ENCODE measurements at regions not wholly inside any gene's neighbourhood (a gene's known extent, or its start where the extent isn't known, plus 50 kb on each side); places are given as distances from the start of the nearest gene placed in this dataset.

- in situ Hi-C loops (cut with HindIII; ENCODE audit: low pct_unique_long_range_greater_than_20kb, low sequenced_read_pairs) (no loop called here), intact Hi-C loops (cut with micrococcal nuclease; ENCODE audit: unreplicated experiment) (no loop called here)
- no TSS peak for BruUV-seq (replicated peaks)
- DNase-seq (ENCODE audit: low read depth, low spot score) = no peak
- TF ChIP-seq REST (IDR thresholded peaks at IDR 0.05; ENCODE audit: insufficient read depth in 1 of 2, low read depth in 2 of 2, low read length in 1 of 2) (no peak), TCF7L2 (IDR thresholded peaks at IDR 0.05; ENCODE audit: low read depth, low read length) (no peak), CTCF (IDR thresholded peaks at IDR 0.05) (no peak), SIN3A (IDR thresholded peaks at IDR 0.05; ENCODE audit: borderline replicate concordance, insufficient read depth, low read depth, low read length) (no peak), POLR2AphosphoS5 (IDR thresholded peaks at IDR 0.05; ENCODE audit: low read depth, low read length) (no peak)
- ChIA-PET CTCF (no interaction called here), POLR2A (no interaction called here)
- ATAC-seq = no peak
- Histone ChIP-seq H3K27me3 (ENCODE audit: control insufficient read depth, insufficient read depth, low read length) (no peaks in the 10 kb centered on the region), H3K9me3 (ENCODE audit: control insufficient read depth, insufficient read depth, low read depth, low read length) (no peaks in the 10 kb centered on the region), H3K27ac (ENCODE audit: low read length) (no peak overlapping the region), H3K36me3 (ENCODE audit: control insufficient read depth, insufficient read depth, low read length) (no peaks in the 10 kb centered on the region; the same call in 1 of the 2 replicates), H3K4me3 (ENCODE audit: low read depth in 2 of 2, low read length in 2 of 2) (no peak overlapping the region), H3K4me1 (ENCODE audit: control insufficient read depth, insufficient read depth, low read length) (peaks cover 4% of the 10 kb centered on the region; the same call in 1 of the 2 replicates)
Observed at GRCh38 chr18:34981487-34981886, 59.7 kb upstream of the MAPRE2 start.

GRCh38 chr18:34985963-34986362 is 55.2 kb upstream of the MAPRE2 start:
- no peak overlapping the region for H3K27ac ChIP-seq (ENCODE audit: low read length)
- intact Hi-C loops (cut with micrococcal nuclease; ENCODE audit: unreplicated experiment) = no loop called here
- H3K4me3 ChIP-seq (ENCODE audit: low read depth in 2 of 2, low read length in 2 of 2) = no peak overlapping the region
- TF ChIP-seq REST (IDR thresholded peaks at IDR 0.05; ENCODE audit: insufficient read depth in 1 of 2, low read depth in 2 of 2, low read length in 1 of 2) (no peak), SIN3A (IDR thresholded peaks at IDR 0.05; ENCODE audit: borderline replicate concordance, insufficient read depth, low read depth, low read length) (no peak), CTCF (IDR thresholded peaks at IDR 0.05) (no peak), TCF7L2 (IDR thresholded peaks at IDR 0.05; ENCODE audit: low read depth, low read length) (no peak), POLR2AphosphoS5 (IDR thresholded peaks at IDR 0.05; ENCODE audit: low read depth, low read length) (no peak)
- no TSS peak for BruUV-seq (replicated peaks)
- ChIA-PET CTCF (no interaction called here), POLR2A (no interaction called here)
- H3K9me3 ChIP-seq (ENCODE audit: control insufficient read depth, insufficient read depth, low read depth, low read length) = no peaks in the 10 kb centered on the region
- H3K27me3 ChIP-seq (ENCODE audit: control insufficient read depth, insufficient read depth, low read length) = no peaks in the 10 kb centered on the region
- DNase-seq (ENCODE audit: low read depth, low spot score) = no peak
- no peaks in the 10 kb centered on the region for H3K36me3 ChIP-seq (ENCODE audit: control insufficient read depth, insufficient read depth, low read length)
- 0 out of 2 replicates have a peak, but pooled peaks cover 3% of the 10 kb centered on the region for H3K4me1 ChIP-seq (ENCODE audit: control insufficient read depth, insufficient read depth, low read length)
- in situ Hi-C loops (cut with HindIII; ENCODE audit: low pct_unique_long_range_greater_than_20kb, low sequenced_read_pairs) = no loop called here
- no peak for ATAC-seq
